ENCODE measurements at regions not wholly inside any gene's neighbourhood (a gene's known extent, or its start where the extent isn't known, plus 50 kb on each side); places are given as distances from the start of the nearest gene placed in this dataset.

- H3K4me3 ChIP-seq (ENCODE audit: low read depth, low read length) = no peak overlapping the region
- no peak for TF ChIP-seq CTCF (IDR thresholded peaks at IDR 0.05; ENCODE audit: low read depth, low read length)
Observed at GRCh38 chr2:239476757-239477585, 76.2 kb upstream of the HDAC4 start.

GRCh38 chr2:239476029-239476756, 75.4 kb upstream of the HDAC4 start:
- no peak for TF ChIP-seq CTCF (IDR thresholded peaks at IDR 0.05; ENCODE audit: low read depth, low read length)
- H3K4me3 ChIP-seq (ENCODE audit: low read depth, low read length) = no peak overlapping the region

GRCh38 chr2:239475161-239476028, 74.6 kb upstream of the HDAC4 start:
- no peak overlapping the region for H3K4me3 ChIP-seq (ENCODE audit: low read depth, low read length)
- TF ChIP-seq CTCF (IDR thresholded peaks at IDR 0.05; ENCODE audit: low read depth, low read length) = no peak

- H3K4me3 ChIP-seq (ENCODE audit: low read depth, low read length) = no peak overlapping the region
- TF ChIP-seq CTCF (IDR thresholded peaks at IDR 0.05; ENCODE audit: low read depth, low read length) = no peak
Observed at GRCh38 chr2:239473211-239473805, 72.5 kb upstream of the HDAC4 start.

- H3K4me3 ChIP-seq (ENCODE audit: low read depth, low read length) = no peak overlapping the region
- TF ChIP-seq CTCF (IDR thresholded peaks at IDR 0.05; ENCODE audit: low read depth, low read length) = no peak
Observed at GRCh38 chr2:239472235-239472775, 71.5 kb upstream of the HDAC4 start.

- TF ChIP-seq CTCF (IDR thresholded peaks at IDR 0.05; ENCODE audit: low read depth, low read length) = no peak
- H3K4me3 ChIP-seq (ENCODE audit: low read depth, low read length) = no peak overlapping the region
Observed at GRCh38 chr2:239471011-239471792, 70.4 kb upstream of the HDAC4 start.

All from WI38 (cell line).